ENCODE measurements at regions not wholly inside any gene's neighbourhood (a gene's known extent, or its start where the extent isn't known, plus 50 kb on each side); places are given as distances from the start of the nearest gene placed in this dataset.

DNA sequence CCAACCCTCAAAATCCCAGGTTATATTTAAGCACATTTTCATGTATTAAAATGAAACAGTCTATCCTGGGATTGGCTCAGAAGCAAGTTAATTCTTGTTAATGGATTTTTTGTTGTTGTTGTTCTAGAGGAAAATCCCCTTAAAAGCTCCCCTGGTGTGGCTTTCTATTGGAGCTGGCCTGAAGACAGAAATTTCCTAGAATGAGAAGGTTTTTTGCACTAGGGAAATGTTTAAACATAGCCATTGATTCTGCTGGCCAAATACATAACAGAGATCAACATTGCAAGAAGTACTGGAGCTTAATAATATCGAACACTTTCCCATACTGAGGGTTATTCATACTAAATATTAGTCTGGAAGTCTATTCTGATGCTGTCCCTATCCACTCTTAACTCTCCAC is 148.8 kb upstream of the PCDH18 start:
- TF ChIP-seq BHLHE40 (IDR thresholded peaks at IDR 0.05; ENCODE audit: low read depth, low read length) (no peak), CTCF (conservative IDR thresholded peaks at IDR 0.05; ENCODE audit: low read depth, low read length) (no peak), POLR2A (IDR thresholded peaks at IDR 0.05; ENCODE audit: low read depth, low read length) (no peak), CEBPB (IDR thresholded peaks at IDR 0.05; ENCODE audit: low read depth, low read length) (no peak), MXI1 (IDR thresholded peaks at IDR 0.05; ENCODE audit: borderline replicate concordance, low read depth, low read length) (no peak), MAZ (IDR thresholded peaks at IDR 0.05; ENCODE audit: borderline replicate concordance, low read depth, low read length) (no peak), FOS (IDR thresholded peaks at IDR 0.05; ENCODE audit: low read depth, low read length) (no peak), RAD21 (IDR thresholded peaks at IDR 0.05; ENCODE audit: low read length) (no peak)
- TF ChIP-seq, protein P1, sequence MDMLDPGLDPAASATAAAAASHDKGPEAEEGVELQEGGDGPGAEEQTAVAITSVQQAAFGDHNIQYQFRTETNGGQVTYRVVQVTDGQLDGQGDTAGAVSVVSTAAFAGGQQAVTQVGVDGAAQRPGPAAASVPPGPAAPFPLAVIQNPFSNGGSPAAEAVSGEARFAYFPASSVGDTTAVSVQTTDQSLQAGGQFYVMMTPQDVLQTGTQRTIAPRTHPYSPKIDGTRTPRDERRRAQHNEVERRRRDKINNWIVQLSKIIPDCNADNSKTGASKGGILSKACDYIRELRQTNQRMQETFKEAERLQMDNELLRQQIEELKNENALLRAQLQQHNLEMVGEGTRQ (IDR thresholded peaks at IDR 0.05; ENCODE audit: low read depth, low read length), result no peak

All from IMR-90 (cell line).